Endothelial cell of umbilical vein (primary cell): ENCODE measurements at regions not wholly inside any gene's neighbourhood (a gene's known extent, or its start where the extent isn't known, plus 50 kb on each side); places are given as distances from the start of the nearest gene placed in this dataset.

Experiments used
- EZH2 ChIP-seq: IDR thresholded peaks from 2 replicates; pipeline ENCODE4 v1.6.1; 2012; ENCODE audit warnings: borderline replicate concordance, low read depth, mild to moderate bottlenecking, moderate library complexity, low read length, inconsistent platforms; ENCODE audit not compliant: severe bottlenecking
- POLR2A ChIP-seq: IDR thresholded peaks from 2 replicates; pipeline ENCODE4 v1.6.1; 2012; ENCODE audit warnings: low read depth, mild to moderate bottlenecking, control low read depth, low read length
- POLR2AphosphoS5 ChIP-seq: IDR thresholded peaks from 2 replicates; pipeline ENCODE4 v1.6.1; 2012; ENCODE audit warnings: low read depth, mild to moderate bottlenecking, control low read depth, low read length, moderate library complexity; ENCODE audit not compliant: insufficient read depth
- TF ChIP-seq, protein P1 (sequence below), 2 donors: IDR thresholded peaks; 1 replicate in 1 of 2; 2 replicates in 1 of 2; pipeline ENCODE4 v1.5.1; 2011; ENCODE audit warnings: low read length in 2 of 2, mild to moderate bottlenecking in 2 of 2, moderate library complexity in 2 of 2, control low read depth in 1 of 2, inconsistent platforms in 1 of 2, low read depth in 1 of 2; ENCODE audit not compliant: insufficient read depth in 1 of 2; ENCODE audit errors: extremely low read depth in 1 of 2
- TF ChIP-seq, protein P2 (sequence below): IDR thresholded peaks from 2 replicates; pipeline ENCODE4 v1.6.1; 2011; ENCODE audit not compliant: insufficient read depth, insufficient read length

DNA sequence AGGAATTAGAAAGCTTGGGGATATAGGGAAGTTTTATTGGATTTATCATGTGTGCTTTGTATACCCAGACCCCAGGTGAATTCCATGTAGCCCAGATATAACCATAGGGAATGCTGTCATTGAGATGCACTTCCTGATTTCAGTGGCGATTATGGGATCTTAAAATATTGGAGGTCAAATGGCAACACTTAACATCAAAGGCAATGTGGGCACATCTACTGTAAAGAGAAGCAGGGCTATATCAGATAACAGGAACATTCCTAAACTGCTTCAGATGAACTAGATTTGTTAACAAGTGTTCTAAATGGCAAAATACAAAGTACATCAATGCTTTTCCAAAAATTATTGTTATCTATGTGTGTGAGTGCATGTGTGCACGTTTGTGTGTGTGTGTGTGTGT lies 883.5 kb upstream of the EDIL3 start:
- TF ChIP-seq EZH2 (no peak), POLR2A (no peak), POLR2AphosphoS5 (no peak)
- TF ChIP-seq, protein P1, sequence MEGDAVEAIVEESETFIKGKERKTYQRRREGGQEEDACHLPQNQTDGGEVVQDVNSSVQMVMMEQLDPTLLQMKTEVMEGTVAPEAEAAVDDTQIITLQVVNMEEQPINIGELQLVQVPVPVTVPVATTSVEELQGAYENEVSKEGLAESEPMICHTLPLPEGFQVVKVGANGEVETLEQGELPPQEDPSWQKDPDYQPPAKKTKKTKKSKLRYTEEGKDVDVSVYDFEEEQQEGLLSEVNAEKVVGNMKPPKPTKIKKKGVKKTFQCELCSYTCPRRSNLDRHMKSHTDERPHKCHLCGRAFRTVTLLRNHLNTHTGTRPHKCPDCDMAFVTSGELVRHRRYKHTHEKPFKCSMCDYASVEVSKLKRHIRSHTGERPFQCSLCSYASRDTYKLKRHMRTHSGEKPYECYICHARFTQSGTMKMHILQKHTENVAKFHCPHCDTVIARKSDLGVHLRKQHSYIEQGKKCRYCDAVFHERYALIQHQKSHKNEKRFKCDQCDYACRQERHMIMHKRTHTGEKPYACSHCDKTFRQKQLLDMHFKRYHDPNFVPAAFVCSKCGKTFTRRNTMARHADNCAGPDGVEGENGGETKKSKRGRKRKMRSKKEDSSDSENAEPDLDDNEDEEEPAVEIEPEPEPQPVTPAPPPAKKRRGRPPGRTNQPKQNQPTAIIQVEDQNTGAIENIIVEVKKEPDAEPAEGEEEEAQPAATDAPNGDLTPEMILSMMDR (IDR thresholded peaks at IDR 0.05; ENCODE audit: extremely low read depth in 1 of 2, insufficient read depth in 1 of 2, low read depth in 1 of 2, low read length in 2 of 2): no peak
- TF ChIP-seq, protein P2, sequence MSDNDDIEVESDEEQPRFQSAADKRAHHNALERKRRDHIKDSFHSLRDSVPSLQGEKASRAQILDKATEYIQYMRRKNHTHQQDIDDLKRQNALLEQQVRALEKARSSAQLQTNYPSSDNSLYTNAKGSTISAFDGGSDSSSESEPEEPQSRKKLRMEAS: no peak
